NCI-H82 treated with DMSO at 0.1 percent for 48 hours (cell line): ENCODE measurements at regions not wholly inside any gene's neighbourhood (a gene's known extent, or its start where the extent isn't known, plus 50 kb on each side); places are given as distances from the start of the nearest gene placed in this dataset.
"Not testable (repeated sequence)": the region's sequence is repeated elsewhere in the genome, so short reads cannot be mapped to it uniquely, and the experiment has no call there.

Experiments used
- DNase-seq: peaks from one replicate; lab custom pipeline; 2025; ENCODE audit not compliant: unreplicated experiment; lab: John Stamatoyannopoulos, UW

- no peak for DNase-seq
Measured at GRCh38 chr7:113402482-113402881, 284.1 kb upstream of the SMIM30 start.

GRCh38 chr7:113402005-113402404, 283.7 kb upstream of the SMIM30 start:
- DNase-seq: no peak

DNA sequence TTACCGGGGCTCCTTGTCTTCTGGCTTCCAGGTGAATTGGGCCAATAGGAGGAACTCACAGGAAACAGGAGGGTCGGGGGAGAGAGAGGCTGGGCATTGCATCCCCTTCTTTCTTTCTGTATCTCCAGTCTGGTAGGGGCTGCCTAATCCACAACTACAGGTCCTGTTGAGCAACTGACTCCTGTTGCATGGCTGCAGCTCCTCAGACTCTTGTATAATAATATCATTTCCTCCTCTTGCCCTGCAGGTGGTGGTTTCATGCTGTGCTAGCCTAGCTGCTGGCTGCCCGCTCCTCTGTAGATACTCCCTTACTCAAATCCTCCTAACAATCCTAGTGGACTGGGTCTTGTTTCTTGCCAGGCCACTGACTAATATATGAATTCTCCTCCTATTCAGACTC, 276.5 kb upstream of the SMIM30 start:
- DNase-seq: no peak

DNA sequence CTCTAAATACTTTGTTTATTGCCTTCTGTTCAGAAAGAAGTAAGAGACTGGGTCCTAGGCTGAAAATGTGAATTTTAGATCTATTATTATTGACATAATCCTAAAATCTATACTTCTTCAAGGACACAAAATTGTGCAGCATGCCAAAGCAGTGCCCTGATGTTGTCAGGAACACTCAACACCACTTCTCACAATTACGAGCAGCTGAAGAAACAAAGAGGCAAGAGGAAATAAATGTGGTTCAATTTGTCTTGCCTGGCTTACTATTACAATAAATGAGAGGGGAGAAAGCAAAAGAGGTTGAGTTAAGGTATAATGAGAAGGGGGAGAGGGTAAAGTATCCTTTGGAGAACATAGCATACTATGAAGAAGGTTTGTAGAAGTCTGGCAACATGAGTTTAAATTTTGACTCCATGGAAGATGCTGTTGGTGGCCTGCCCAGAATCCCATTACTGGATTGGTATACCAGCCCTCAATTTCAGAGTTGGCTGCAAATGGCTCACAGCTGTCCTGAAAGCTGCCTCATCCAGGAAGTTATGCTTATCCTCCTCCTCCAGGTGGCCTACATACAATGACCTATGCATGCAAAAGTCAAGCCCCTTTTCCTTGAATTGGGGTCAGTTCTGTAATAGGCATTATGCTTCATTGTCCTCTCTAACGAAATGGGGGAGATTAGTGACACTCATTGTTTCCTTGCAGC, 274.6 kb upstream of the SMIM30 start:
- DNase-seq: no peak

DNA sequence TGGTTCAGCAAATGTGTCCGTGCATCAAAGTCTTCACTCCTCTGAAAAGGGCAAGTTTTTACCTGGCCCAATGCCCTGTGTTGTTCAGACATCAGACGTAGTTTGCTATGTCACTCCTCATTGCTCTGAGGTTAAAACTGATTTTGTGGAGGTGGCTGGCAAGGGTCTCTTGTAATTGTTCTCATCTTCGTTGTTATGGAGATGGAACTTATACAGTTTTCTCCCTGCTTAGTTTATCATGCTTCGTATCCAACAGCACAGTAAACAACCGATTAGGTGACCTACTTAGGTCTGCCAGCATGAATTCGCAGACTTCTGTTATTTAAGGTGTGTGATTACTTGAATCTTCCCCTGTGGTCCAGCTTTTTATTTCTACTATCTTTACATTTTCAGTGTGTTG, 274.1 kb upstream of the SMIM30 start:
- no peak for DNase-seq

GRCh38 chr7:113389112-113389646, 270.8 kb upstream of the SMIM30 start:
- DNase-seq: no peak

- DNase-seq: no peak
Measured at GRCh38 chr7:113383638-113384037, 265.3 kb upstream of the SMIM30 start.

DNA sequence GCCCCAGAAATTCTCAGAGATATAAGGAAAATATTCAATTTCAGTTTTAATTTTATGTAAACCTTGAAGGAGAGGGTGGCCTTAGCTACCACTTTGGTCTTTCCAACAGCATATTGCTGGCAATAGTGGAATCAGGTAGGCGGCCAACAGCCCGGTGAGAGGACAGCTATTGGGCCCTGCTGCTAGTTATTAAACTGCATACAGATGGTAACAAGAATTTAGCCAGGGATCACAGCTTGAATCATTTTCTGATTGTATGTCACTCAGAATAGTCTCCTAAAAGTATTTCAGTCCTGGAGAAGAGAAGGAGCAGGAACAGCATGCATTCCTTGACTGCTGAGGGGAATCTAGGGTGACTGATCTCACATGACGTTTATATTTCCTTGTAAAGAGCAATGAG, 261.4 kb upstream of the SMIM30 start:
- no peak for DNase-seq

DNA sequence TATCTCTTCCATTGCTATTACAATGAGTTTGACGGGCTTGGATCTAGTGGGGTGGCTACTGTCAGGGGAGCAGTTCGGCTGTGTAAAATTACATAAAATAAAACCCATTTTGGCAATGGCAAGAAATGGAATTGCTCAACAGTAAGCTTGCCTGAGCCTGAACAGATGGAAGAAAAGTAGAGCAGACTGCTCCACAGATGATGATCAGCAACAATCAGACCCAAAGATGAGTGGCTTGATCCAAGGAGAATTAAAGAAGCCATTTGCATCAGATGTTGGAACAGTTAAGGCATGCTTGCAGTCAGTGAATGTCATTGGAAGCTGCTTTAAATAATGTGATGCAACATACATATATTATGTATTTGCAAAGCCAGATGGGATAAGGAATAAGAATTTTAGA, 256.6 kb upstream of the SMIM30 start:
- DNase-seq: no peak

- DNase-seq: no peak
Measured at GRCh38 chr7:113373863-113374262, 255.5 kb upstream of the SMIM30 start.

- DNase-seq: no peak
Measured at GRCh38 chr7:113371416-113372043, 253.2 kb upstream of the SMIM30 start.

GRCh38 chr7:113370910-113371309, 252.6 kb upstream of the SMIM30 start:
- DNase-seq: no peak

DNA sequence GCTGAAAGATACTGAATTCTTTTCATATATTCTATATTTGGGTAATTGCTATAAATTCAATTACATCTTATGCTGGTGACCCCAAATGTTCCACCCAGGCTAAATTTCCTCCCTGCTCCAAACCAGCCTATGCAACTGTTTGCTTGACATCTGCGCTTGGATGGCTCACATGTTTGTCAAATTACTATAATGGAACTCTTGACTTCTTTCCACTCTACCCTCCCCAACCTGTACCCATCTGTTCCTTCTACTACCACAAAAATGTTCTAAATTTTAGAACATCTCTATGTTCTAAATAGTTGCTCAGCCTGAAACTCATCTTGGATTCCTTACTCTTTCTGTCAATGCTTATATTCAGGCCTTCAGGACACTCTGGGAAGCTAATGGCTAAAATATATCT, 249.9 kb upstream of the SMIM30 start:
- no peak for DNase-seq

GRCh38 chr7:113367041-113367586, 248.8 kb upstream of the SMIM30 start:
- DNase-seq: no peak

DNA sequence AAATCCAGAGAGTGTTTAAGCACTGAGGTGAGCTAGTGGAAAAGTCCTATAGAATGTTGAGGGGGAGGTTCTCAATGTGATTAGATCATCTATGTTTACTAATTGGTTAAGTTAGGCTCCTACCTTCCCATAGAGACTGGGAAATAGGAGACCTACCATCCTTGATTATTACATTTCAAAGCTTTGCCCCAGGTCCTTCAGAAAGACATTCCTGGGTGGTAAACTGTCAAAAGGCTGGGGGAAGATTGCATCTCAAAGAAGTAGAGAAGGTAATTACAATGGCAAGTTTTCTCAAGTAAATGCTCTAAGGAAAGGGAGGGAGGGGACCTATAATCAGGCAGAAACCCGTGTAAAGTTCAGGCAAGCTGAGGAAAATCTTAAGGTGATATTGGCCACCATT, 247.8 kb upstream of the SMIM30 start:
- no peak for DNase-seq

GRCh38 chr7:113349339-113349738, 231.0 kb upstream of the SMIM30 start:
- DNase-seq: no peak

GRCh38 chr7:113339661-113340060, 221.3 kb upstream of the SMIM30 start:
- no peak for DNase-seq

DNA sequence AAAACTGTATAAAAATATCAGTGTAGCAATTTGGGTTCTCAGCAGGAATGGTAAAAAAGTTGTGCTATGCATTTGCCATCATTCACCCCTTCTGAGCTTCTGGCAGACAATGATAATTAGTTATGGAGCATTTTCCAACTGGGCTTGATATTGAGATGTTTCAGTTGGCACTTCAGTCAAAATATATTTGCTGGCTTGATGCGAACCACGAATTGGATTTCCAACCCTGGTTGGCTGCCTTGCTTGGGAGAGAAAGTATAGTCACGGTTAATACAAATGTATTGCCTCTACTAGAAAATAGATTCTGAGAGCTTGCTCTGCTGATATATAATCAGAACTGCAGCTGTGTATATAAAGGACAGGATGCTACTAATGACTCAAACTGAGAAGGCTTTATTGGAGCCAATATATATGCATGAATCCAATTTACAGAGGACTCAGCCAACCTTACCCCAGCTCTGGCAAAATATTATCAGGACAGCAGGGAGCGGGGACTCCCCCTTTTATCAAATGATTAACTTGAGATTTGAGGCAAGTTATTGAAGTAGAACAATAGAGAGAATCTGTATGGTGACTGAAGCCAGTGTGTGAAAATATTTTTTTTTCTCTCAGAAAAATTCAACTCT, 219.8 kb upstream of the SMIM30 start:
- DNase-seq: no peak

DNA sequence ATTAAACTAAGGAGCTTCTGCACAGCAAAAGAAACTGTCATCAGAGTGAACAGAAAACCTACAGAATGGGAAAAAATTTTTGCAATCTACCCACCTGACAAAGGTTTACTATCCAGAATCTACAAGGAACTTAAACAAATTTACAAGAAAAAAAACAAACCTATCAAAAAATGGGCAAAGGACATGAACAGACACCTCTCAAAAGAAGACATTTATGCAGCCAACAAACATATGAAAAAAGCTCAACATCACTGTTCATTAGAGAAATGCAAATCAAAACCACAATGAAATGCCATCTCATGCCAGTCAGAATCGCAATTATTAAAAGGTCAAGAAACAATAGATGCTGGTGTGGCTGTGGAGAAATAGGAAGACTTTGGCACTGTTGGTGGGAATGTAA, 218.5 kb upstream of the SMIM30 start:
- DNase-seq: not testable (repeated sequence)

- peak; percentile 83 for DNase-seq
Measured at GRCh38 chr7:113331155-113331898, 213.0 kb upstream of the SMIM30 start.

DNA sequence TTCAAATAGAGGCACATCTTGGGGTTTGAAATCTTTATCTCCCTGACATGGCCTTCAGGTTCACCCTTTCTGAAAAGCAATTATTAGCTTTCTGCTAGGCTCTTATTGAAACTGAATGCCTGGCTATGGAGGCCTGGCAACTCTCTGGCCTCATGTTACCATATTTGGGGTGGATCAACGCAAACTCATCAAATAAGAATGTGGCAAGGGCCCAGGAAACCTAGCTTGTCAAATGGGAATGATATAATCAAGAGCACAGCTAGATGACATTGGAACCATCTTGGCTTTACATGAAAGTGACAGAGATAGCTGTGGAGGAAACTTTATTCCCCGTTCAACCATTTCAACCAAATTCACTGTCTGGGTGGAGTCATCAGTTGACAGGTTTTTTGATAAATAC, 202.8 kb upstream of the SMIM30 start:
- DNase-seq: no peak
